ENCODE measurements at regions not wholly inside any gene's neighbourhood (a gene's known extent, or its start where the extent isn't known, plus 50 kb on each side); places are given as distances from the start of the nearest gene placed in this dataset.
"Not testable (repeated sequence)": the region's sequence is repeated elsewhere in the genome, so short reads cannot be mapped to it uniquely, and the experiment has no call there.

DNA sequence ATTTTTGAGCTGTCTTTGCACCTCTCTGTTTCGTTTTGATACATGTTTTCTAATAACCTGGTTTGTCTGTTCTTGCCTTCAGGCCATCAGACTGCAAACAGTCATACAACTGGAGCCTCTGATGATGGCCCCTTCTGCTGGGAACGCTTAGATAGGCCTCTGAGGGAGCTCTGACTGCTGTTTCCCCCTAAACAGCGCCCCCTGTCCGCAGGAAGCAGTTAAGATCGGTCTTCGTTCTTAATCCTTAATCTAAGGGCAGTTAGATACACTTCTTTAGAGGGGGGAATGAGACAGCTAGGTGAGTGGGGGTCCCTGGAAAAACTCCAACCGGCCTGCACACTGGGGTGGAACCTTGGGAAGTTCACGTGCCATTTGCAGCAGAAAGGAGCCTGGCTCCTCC is 1338.8 kb upstream of the SEL1L start:
- no peak for DNase-seq

DNA sequence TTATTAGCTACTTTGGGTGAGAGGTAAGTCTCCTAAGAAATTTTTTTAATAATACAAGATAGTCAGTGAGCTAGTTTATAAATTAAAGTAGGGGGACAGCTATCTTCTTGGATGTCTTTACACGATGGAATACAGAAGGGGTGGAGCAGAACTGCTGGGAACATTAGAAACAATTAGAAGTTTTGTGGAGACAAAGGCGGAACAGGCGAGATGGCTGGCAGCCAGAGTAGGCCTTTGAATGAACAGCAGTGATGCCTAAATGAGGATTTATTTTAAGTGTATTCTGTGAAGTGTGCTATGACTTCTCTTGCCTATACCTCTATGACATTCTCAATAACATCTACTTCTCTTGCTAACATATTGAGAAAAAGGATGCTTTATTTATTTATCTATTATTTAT is 1345.3 kb upstream of the SEL1L start:
- no peak for DNase-seq

DNA sequence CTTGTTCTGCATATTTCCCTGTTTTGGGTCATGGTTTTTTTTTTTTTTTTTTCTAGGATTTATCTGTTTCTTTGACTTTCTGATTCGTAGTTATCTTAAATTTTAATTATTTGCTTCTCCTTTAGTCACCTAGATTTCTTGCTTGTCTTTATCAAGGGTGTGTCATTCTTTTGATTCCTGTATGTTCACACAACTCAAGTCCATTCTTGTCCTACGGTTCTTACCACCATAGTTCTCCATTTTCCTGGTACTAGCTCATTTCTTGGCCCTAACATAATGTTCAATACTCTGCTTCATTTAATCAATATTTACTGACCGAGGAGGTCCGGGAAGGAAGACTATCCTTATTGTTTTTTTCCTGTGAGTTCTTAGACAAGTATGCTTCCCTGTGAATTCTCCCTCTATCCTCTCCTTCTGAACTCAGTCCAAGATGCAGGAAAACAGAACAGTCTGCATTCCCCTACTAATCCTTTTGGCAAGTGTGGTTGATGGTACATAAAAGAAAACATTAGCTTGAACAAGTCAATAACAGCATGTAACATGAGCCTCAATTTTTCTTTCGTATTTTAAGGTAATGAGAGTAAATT is 1346.4 kb upstream of the SEL1L start:
- DNase-seq, result no peak

- no peak for DNase-seq
These were observed 1353.0 kb upstream of the SEL1L start for GRCh38 chr14:82886670-82887069.

DNA sequence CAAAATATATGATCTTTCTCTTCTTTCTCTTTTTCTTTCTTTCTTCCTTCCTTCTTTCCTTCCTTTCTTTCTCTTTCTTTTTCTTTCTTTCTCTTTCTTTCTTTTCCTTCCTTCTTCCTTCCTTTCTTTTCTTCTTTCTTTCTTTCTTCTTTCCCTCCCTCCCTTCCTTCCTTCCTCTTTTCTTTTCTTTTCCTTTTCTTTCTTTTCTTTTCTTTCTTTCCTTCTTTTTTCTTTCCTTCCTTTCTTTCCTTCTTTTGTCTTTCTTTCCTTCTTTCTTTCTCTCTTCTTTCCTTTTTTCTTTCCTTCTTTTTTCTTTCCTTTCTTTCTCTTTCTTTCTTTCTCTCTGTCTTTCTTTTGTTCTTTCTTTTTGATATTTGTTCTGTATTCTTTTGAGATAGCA is 1356.0 kb upstream of the SEL1L start:
- no peak for DNase-seq

DNA sequence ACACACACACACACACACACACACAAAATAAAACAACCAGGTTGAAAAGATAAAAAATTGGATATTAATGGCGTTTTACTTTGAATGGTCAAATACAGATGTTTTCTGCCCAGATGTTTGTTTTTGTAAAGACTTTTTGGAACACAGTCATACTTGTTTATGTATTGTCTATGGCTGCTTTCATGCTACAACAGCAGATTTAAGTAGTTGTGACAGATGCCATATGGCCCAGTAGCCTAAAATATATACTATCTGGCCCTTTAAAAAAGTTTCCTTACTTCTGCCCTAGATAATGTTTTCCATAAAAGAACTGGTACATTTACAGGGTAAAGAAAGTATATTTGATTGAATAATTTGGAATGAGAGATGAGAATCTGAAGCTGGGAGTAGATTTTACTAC is 1362.8 kb upstream of the SEL1L start:
- no peak for DNase-seq

- no peak for DNase-seq
These were observed 1364.0 kb upstream of the SEL1L start for GRCh38 chr14:82897469-82898308.

DNA sequence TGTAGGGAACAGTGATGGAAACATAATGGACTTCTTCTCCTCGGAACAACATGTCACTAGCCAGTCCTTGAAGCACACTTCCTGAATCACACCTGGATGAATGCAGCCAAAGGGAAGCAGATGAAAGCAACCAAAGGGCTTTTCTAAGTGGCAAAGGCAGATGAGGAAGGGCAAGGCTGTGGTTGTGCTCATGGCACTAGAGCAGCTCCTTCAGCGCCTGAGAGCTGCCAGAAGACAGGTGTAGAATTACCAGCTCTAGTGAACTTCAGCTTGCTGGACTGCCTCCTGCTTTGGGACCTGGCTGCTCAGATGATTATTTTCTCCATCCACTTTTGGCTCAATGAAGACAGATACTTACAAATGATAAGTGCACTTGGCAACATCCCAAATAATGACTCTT is 1372.1 kb upstream of the SEL1L start:
- no peak for DNase-seq

DNA sequence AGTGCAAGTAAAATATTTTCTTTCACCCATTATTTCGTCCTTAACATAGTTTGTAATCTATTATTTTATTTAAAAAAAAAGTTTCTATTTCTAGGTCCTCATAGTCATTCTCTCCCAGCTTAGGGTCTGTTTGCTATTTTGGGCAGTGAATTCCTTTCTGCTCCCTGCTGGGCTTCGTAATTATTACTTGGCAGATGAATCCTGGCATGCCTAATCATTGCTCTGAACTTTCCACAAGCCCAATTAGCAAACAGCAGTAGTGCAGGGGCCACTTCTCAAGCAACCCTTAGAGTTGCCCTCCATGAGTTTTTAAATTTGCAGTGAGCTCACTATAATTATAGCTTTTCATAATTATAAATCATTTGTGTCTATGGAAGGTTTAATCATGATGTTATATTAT is 1378.3 kb upstream of the SEL1L start:
- DNase-seq, result no peak

DNA sequence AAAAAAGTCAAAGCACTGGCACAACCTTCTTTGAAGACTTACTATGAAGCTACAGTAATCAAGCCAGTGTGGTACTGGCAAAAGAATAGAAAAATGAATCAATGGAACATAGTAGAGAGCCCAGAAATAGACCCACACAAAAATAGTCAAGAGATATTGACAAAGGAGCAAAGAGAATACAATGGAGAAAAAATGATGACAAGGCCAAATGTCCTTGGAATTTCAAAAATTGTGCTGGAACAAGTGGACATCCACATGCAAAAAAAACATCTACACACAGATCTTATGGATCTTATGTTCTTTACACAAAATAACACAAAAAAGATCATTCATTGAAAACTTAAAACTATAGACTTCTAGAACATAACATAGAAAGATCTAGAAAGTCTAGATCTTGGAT is 1379.7 kb upstream of the SEL1L start:
- DNase-seq, result no peak

GRCh38 chr14:82915381-82915780 is 1381.7 kb upstream of the SEL1L start:
- no peak for DNase-seq

- no peak for DNase-seq
These were observed 1402.0 kb upstream of the SEL1L start for GRCh38 chr14:82935691-82936090.

DNA sequence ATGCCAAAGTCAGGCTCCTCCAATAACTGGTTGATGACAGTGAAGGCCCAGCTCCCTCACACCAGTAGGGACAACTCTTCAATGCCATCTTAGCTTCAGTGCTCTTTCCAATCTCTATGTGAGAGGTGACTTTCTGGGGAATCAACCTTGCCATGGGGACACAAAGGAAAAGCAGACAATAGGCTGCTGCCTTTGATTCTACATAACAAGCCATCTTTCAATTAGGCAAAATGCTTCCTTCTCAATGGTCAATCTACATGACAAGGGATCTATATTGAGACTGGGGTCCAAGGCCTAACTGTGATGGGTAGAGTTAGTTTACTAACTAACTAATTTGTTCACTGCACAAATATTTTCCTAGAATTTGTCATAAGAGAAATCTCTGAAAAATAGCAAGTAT is 1417.5 kb upstream of the SEL1L start:
- no peak for DNase-seq

- no peak for DNase-seq
These were observed 1430.1 kb upstream of the SEL1L start for GRCh38 chr14:82963756-82964155.

DNA sequence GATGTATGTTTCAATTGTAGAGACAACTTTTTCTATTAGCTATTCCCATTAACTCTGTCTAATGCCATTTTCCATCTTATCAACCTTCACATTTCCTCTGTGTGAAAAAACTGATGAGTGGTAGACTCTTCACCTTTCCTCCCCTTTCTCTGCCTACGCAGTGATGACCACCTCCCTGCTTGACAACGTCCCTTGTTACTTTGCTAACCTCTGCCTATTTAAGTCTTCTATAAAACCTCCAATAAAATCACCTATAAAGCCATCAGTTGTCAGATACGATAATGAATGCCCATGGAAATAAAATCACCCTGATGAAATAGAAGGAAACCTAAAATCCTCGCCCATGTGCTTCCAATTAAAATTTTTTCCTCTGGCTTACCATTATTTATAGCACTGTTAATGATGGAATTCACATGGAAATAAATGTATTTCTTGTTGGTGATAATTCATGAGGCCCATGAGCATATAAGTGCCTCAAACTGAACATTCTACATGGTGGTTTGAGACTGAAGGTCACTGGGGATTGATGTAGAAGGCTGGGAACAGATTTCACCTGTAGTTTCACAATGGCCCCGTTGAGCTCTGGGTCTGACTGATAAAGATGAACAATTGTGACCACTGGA is 1454.0 kb upstream of the SEL1L start:
- DNase-seq, result no peak

DNA sequence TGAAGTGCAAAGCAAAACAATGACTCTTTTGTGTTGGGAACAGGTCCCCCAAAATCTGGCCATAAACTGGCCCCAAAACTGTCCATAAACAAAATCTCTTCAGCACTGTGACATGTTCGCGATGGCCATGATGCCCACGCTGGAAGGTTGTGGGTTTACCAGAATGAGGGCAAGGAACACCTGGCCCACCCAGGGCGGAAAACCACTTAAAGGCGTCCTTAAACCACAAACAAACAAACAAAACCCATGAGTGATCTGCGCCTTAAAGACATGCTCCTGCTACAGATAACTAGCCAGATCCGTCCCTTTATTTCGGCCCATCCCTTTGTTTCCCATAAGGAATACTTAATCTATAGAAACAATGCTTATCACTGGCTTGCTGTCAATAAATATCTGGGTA is 1460.9 kb upstream of the SEL1L start:
- DNase-seq, result not testable (repeated sequence)

- no peak for DNase-seq
These were observed 1466.1 kb upstream of the SEL1L start for GRCh38 chr14:82999802-83000201.

GRCh38 chr14:83004456-83005006 is 1470.9 kb upstream of the SEL1L start:
- no peak for DNase-seq

DNA sequence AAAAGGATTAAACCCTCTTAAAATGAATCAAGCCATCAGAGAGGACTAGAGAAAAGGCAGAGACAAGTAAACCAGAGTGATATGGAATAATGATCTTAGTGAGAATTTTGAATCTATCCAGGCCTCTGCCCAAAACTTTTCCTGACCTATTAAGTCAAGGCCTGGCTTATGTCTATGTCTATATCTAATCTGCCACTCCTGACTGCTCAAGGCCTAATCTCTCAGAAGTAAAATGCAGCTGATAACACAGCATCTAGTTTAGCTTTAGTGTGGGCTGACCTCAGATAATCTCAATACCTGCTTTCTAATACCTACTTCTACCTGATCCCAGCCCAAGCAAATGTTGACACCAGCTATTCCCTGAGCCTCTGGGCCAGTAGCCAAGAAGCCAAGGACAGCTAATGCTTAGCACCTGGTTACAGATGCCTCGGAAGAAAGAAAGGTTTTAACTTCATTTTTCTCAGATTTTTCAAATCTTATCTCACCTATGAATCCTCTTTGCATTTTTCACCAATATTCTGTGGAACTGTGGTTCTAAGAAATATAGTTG is 1472.5 kb upstream of the SEL1L start:
- DNase-seq, result no peak

- DNase-seq, result not testable (repeated sequence)
These were observed 1473.4 kb upstream of the SEL1L start for GRCh38 chr14:83007052-83007451.

- DNase-seq, result no peak
These were observed 1474.1 kb upstream of the SEL1L start for GRCh38 chr14:83007641-83008225.

DNA sequence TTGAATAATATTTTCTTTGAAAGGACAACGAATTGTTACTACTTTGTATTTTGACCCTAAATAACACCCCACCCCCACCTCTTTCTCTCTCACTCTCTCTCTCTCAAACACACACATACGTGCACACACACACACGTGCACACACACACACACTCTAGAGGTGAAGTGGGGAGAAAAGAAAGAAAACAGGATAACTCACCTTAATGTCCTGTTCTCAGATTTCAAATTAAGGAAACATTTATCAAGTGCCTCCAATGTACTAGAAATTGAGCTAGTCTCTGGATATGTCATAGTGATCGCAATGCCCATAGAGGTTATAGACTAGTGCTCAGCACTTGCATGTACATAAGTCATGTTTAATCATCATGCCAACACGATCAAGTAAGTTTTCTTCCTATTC is 1483.6 kb upstream of the SEL1L start:
- no peak for DNase-seq

- no peak for DNase-seq
These were observed 1486.2 kb upstream of the SEL1L start for GRCh38 chr14:83019744-83020414.
